ENCODE measurements at regions not wholly inside any gene's neighbourhood (a gene's known extent, or its start where the extent isn't known, plus 50 kb on each side); places are given as distances from the start of the nearest gene placed in this dataset.

- no TSS peak for BruUV-seq (replicated peaks)
- no peak for TF ChIP-seq REST (IDR thresholded peaks at IDR 0.05; ENCODE audit: low read depth)
- no peak for TF ChIP-seq ELF1 (IDR thresholded peaks at IDR 0.05; ENCODE audit: borderline replicate concordance, low read depth)
- no peak for TF ChIP-seq CEBPB (IDR thresholded peaks at IDR 0.05; ENCODE audit: low read depth)
- no peak for TF ChIP-seq ATF3 (IDR thresholded peaks at IDR 0.05)
- TF ChIP-seq CTCF (IDR thresholded peaks at IDR 0.05 in 2 of 3, conservative IDR thresholded peaks at IDR 0.05 in 1 of 3; ENCODE audit: borderline replicate concordance in 1 of 3, insufficient read depth in 1 of 3, low read depth in 2 of 3, low read length in 2 of 3), result no peak
- no peak for TF ChIP-seq ZBTB33 (IDR thresholded peaks at IDR 0.05; ENCODE audit: extremely low read depth, insufficient replicate concordance, low read length)
- no peak for TF ChIP-seq SP1 (IDR thresholded peaks at IDR 0.05; ENCODE audit: low read depth)
- no peak for TF ChIP-seq JUND (IDR thresholded peaks at IDR 0.05)
- TF ChIP-seq EZH2 (IDR thresholded peaks at IDR 0.05), result no peak
- TF ChIP-seq POLR2A (IDR thresholded peaks at IDR 0.05; ENCODE audit: borderline replicate concordance, extremely low read depth, insufficient read depth, insufficient read length), result no peak
- TF ChIP-seq ZFX (IDR thresholded peaks at IDR 0.05), result no peak
These were observed 151.9 kb upstream of the MCTP2 start for GRCh38 chr15:94079459-94079858.

More at GRCh38 chr15:94079459-94079858, 151.9 kb upstream of the MCTP2 start:
- ChIA-PET RAD21 (ENCODE audit: low non-redundant PET in 1 of 2, low total read pairs in 2 of 2, uncharacterized antibody in 2 of 2, unreplicated experiment in 2 of 2) (no interaction called here), POLR2A (no interaction called here), CTCF (no interaction called here)
- H3K4me3 ChIP-seq (replicated peaks in 1 of 2; ENCODE audit: low read depth in 1 of 2, low read length in 2 of 2), result no peak overlapping the region
- DNase-seq (ENCODE audit: low read depth, low spot score), result no peak
- no peaks in the 10 kb centered on the region for H3K9me3 ChIP-seq (ENCODE audit: control insufficient read depth in 1 of 2, insufficient read depth in 1 of 2, low read depth in 1 of 2, low read length in 2 of 2)
- no peak overlapping the region for H3K4me2 ChIP-seq (ENCODE audit: low read length)
- no peaks in the 10 kb centered on the region for H3K9me2 ChIP-seq (ENCODE audit: insufficient read depth)
- H3K27me3 ChIP-seq (ENCODE audit: insufficient read depth, low read length), result peaks cover 4% of the 10 kb centered on the region
- no peak overlapping the region for H3K27ac ChIP-seq (ENCODE audit: low read depth, low read length)
- H4K20me1 ChIP-seq (ENCODE audit: insufficient read depth), result no peaks in the 10 kb centered on the region
- no peak overlapping the region for H2AFZ ChIP-seq (ENCODE audit: low read depth, low read length, poor library complexity, severe bottlenecking)
- intact Hi-C loops (cut with micrococcal nuclease), result no loop called here
- H3K9ac ChIP-seq (ENCODE audit: low read length), result no peak overlapping the region
- no peaks in the 10 kb centered on the region for H3K36me3 ChIP-seq (ENCODE audit: control insufficient read depth in 1 of 2, insufficient read depth in 2 of 2, low read length in 2 of 2)
- no peaks in the 10 kb centered on the region for H3K4me1 ChIP-seq (ENCODE audit: control insufficient read depth in 1 of 2, insufficient read depth in 2 of 2, low read length in 2 of 2)
- ATAC-seq, result no peak
- H3K79me2 ChIP-seq (ENCODE audit: insufficient read depth, low read length), result no peaks in the 10 kb centered on the region
